Activated naive CD4-positive, alpha-beta T cell treated with anti-CD3 and anti-CD28 coated beads, Interleukin-2, amount 10 ng/mL, durations not matched to agents 7 days and 5 days (primary cell): ENCODE measurements at regions not wholly inside any gene's neighbourhood (a gene's known extent, or its start where the extent isn't known, plus 50 kb on each side); places are given as distances from the start of the nearest gene placed in this dataset.
"Not testable (repeated sequence)": the region's sequence is repeated elsewhere in the genome, so short reads cannot be mapped to it uniquely, and the experiment has no call there.

Experiments
- CTCF ChIA-PET: fragments of 350-600 bp; sonication (Branson Sonifier 250); formaldehyde crosslinking; loops from one replicate; lab custom pipeline; 2021; ENCODE audit warnings: antibody characterized with exemption; lab: Charles Lee
- DNase-seq: peaks from one replicate; pipeline ENCODE4 v3.0.0-alpha.2; 2020
- H3K27ac Mint-ChIP-seq: one replicate; pipeline ENCODE4 v1.8.0; 2021; ENCODE audit warnings: mild to moderate bottlenecking, moderate library complexity, mixed read lengths
- H3K27me3 Mint-ChIP-seq: one replicate; pipeline ENCODE4 v1.8.0; 2021; ENCODE audit warnings: mild to moderate bottlenecking, mixed read lengths
- H3K36me3 Mint-ChIP-seq: one replicate; pipeline ENCODE4 v1.8.0; 2021; ENCODE audit warnings: mixed read lengths
- H3K4me1 Mint-ChIP-seq: one replicate; pipeline ENCODE4 v1.8.0; 2021; ENCODE audit warnings: mixed read lengths
- H3K4me3 Mint-ChIP-seq: one replicate; pipeline ENCODE4 v1.8.0; 2021; ENCODE audit warnings: mild to moderate bottlenecking, moderate library complexity, mixed read lengths
- H3K9me3 Mint-ChIP-seq: one replicate; pipeline ENCODE4 v1.8.0; 2021; ENCODE audit warnings: mixed read lengths

DNA sequence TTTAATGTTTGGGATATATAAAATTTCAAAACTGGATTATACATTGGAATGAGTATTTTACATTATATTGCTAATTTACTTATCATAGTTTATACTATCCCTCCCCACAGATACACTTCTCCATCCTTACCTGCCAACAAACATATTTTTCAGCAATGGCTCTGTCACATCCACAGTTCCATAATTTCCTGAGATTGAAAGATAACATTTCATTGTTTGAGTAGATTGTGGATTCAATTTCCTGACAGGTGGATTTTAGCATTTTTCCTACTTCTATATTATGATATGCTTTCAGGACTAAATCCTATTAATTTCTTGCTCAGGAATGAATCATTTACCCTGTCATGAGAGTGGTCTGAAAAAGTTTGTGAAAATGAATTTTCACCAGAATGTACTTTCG is 115.3 kb upstream of the KLHL4 start:
- Mint-ChIP-seq H3K9me3 (peaks cover 8% of the 10 kb centered on the region), H3K4me3 (no peak overlapping the region), H3K36me3 (no peaks in the 10 kb centered on the region), H3K27ac (no peak overlapping the region), H3K4me1 (no peaks in the 10 kb centered on the region), H3K27me3 (no peaks in the 10 kb centered on the region)
- no peak for DNase-seq
- CTCF ChIA-PET = no interaction called here

DNA sequence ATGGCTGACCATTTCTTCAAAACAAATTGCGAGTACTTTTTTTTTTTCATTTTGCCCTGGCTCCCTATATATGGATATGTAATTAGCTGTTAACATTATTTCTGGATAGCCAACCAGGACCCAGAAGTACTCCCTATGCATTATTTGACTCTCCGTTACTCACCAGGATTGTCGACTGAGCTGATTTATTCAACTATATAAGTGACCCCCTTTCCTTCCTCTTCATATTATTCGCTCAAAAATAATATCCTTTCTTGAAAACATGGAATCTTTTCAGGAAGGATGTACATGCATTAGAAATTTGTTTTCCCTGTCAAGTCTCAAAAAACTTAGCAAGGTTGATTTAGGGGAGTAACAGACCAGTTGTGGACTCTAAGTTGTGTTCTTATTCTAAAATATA is 114.1 kb upstream of the KLHL4 start:
- Mint-ChIP-seq H3K27ac (no peak overlapping the region), H3K36me3 (no peaks in the 10 kb centered on the region), H3K27me3 (no peaks in the 10 kb centered on the region), H3K9me3 (peaks cover 8% of the 10 kb centered on the region), H3K4me1 (no peaks in the 10 kb centered on the region), H3K4me3 (no peak overlapping the region)
- CTCF ChIA-PET = no interaction called here
- DNase-seq = no peak

GRCh38 chrX:87409113-87409841 is 108.3 kb upstream of the KLHL4 start:
- no peak for DNase-seq
- Mint-ChIP-seq H3K27ac (no peak overlapping the region), H3K9me3 (peaks cover 10% of the 10 kb centered on the region), H3K4me1 (no peaks in the 10 kb centered on the region), H3K4me3 (no peak overlapping the region), H3K36me3 (no peaks in the 10 kb centered on the region), H3K27me3 (no peaks in the 10 kb centered on the region)
- CTCF ChIA-PET = no interaction called here

DNA sequence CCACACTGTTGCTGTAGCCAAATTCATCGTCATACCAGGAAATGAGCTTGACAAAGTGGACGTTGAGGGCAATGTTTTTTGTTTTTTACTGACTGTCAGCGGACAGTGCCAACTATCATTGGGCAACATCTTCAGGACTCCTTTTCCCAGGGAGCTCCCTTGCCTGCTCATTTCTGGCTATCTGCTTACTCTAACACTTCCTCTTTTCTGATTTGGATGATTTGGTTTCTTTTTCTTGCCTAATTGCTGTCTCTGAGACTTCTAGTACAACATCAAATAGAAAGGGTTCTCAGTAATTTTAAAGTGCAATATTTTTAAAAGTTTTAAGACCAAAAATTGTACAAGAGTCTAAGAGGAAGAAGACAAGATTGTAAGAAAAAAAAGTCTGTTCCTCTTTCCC is 92.0 kb upstream of the KLHL4 start:
- Mint-ChIP-seq H3K4me1 (no peaks in the 10 kb centered on the region), H3K27ac (no peak overlapping the region), H3K36me3 (no peaks in the 10 kb centered on the region), H3K9me3 (no peaks in the 10 kb centered on the region), H3K4me3 (no peak overlapping the region), H3K27me3 (no peaks in the 10 kb centered on the region)
- CTCF ChIA-PET = no interaction called here
- DNase-seq = no peak

DNA sequence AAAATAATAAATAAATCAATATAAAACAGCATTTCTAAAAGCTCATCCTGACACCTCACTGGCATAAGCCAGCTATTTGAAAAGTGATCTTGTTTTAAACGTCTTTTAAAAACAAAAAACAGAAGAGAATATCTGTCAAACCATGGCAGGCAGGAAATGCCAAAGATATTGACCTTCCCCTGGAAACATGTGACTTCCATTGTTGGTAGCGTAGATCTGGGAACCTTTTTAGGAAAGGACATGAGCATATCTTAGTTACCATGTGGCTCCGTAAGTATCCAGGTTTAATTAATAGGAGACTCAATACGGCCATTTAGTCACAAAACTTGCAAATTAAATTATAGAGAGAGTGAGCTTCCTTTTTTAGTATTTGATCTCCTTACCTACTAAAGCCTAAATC is 83.0 kb upstream of the KLHL4 start:
- Mint-ChIP-seq H3K27me3 (no peaks in the 10 kb centered on the region), H3K27ac (no peak overlapping the region), H3K36me3 (no peaks in the 10 kb centered on the region), H3K4me3 (no peak overlapping the region), H3K4me1 (no peaks in the 10 kb centered on the region), H3K9me3 (no peaks in the 10 kb centered on the region)
- CTCF ChIA-PET = no interaction called here
- no peak for DNase-seq

- CTCF ChIA-PET, H3K27me3 Mint-ChIP-seq, H3K9me3 Mint-ChIP-seq, H3K4me1 Mint-ChIP-seq, H3K36me3 Mint-ChIP-seq, H3K4me3 Mint-ChIP-seq, H3K27ac Mint-ChIP-seq, DNase-seq: not testable (repeated sequence)
Measured at GRCh38 chrX:87448613-87449012, 69.0 kb upstream of the KLHL4 start.

DNA sequence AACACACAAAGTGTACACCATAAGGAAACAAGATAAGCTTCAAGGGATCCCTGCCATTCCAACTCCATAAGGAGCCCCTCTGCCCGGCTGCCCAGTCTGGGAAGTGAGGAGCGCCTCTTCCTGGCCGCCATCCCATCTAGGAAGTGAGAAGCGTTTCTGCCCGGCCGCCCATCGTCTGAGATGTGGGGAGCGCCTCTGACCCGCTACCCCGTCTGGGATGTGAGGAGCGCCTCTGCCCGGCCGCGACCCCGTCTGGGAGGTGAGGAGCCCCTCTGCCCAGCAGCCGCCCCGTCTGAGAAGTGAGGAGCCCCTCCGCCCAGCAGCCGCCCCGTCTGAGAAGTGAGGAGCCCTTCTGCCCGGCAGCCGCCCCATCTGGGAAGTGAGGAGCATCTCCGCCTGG is 51.8 kb upstream of the KLHL4 start:
- H3K4me3 Mint-ChIP-seq, DNase-seq, H3K4me1 Mint-ChIP-seq, CTCF ChIA-PET, H3K36me3 Mint-ChIP-seq, H3K27ac Mint-ChIP-seq, H3K27me3 Mint-ChIP-seq: not testable (repeated sequence)
- H3K9me3 Mint-ChIP-seq = peaks cover 11% of the 10 kb centered on the region
